ENCODE measurements at regions not wholly inside any gene's neighbourhood (a gene's known extent, or its start where the extent isn't known, plus 50 kb on each side); places are given as distances from the start of the nearest gene placed in this dataset.

- Mint-ChIP-seq H3K36me3 (ENCODE audit: insufficient read depth, unreplicated experiment) (no peaks in the 10 kb centered on the region), H3K27me3 (ENCODE audit: insufficient read depth, unreplicated experiment) (peaks cover 19% of the 10 kb centered on the region), H3K4me1 (ENCODE audit: insufficient read depth, unreplicated experiment) (no peaks in the 10 kb centered on the region), H3K4me3 (ENCODE audit: unreplicated experiment) (no peak overlapping the region), H3K9me3 (ENCODE audit: unreplicated experiment) (peaks cover 7% of the 10 kb centered on the region), H3K27ac (ENCODE audit: low read depth, unreplicated experiment) (no peak overlapping the region)
- ChIA-PET CTCF (interaction anchor here (0.6 to 0.7 kb wide), 2 partner anchors 17 to 1487 kb away, joined by 3 read pairs; no protein-coding TSS in a partner anchor), POLR2A (interaction anchor here (0.8 kb wide), 1 partner anchor 222 kb away, joined by 3 read pairs; no protein-coding TSS in a partner anchor)
- no peak for DNase-seq (ENCODE audit: unreplicated experiment)
- no TSS peak for BruUV-seq (replicated peaks)
- TF ChIP-seq CTCF (IDR thresholded peaks at IDR 0.05; ENCODE audit: unreplicated experiment): no peak
- intact Hi-C loops (cut with micrococcal nuclease): no loop called here
Measured at GRCh38 chr6:88558981-88559380, 392.8 kb upstream of the CNR1 start.

DNA sequence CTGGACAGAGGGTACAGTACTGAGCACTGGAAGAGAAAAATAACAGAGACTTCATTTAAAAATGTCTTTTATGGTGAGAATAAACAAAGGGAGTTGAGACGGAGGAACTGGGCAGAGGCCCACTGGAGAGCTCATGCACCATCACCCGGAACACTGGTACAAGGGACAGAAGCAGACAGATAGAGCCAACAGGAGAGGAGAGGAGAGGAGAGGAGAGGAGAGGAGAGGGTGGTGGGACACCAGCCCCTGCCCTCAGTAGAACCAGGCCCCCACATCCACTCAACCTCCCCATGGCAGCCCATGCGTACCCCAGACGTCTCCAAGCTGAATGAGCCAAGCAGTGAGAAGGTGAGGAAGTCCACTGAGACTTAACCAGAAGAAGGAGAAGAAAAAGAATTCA, 390.5 kb upstream of the CNR1 start:
- intact Hi-C loops (cut with micrococcal nuclease): no loop called here
- TF ChIP-seq CTCF (IDR thresholded peaks at IDR 0.05; ENCODE audit: unreplicated experiment): no peak
- no peak for DNase-seq (ENCODE audit: unreplicated experiment)
- no peaks in the 10 kb centered on the region for H3K36me3 Mint-ChIP-seq (ENCODE audit: insufficient read depth, unreplicated experiment)
- BruUV-seq (replicated peaks): no TSS peak
- no peak overlapping the region for H3K27ac Mint-ChIP-seq (ENCODE audit: low read depth, unreplicated experiment)
- H3K9me3 Mint-ChIP-seq (ENCODE audit: unreplicated experiment): peaks cover 7% of the 10 kb centered on the region
- ChIA-PET CTCF (interaction anchor here (0.6 kb wide), 1 partner anchor 520 kb away, joined by 3 read pairs; no protein-coding TSS in a partner anchor), POLR2A (no interaction called here)
- H3K4me1 Mint-ChIP-seq (ENCODE audit: insufficient read depth, unreplicated experiment): no peaks in the 10 kb centered on the region
- no peak overlapping the region for H3K4me3 Mint-ChIP-seq (ENCODE audit: unreplicated experiment)
- H3K27me3 Mint-ChIP-seq (ENCODE audit: insufficient read depth, unreplicated experiment): peaks cover 40% of the 10 kb centered on the region

- BruUV-seq (replicated peaks): no TSS peak
- Mint-ChIP-seq H3K27ac (ENCODE audit: low read depth, unreplicated experiment) (no peak overlapping the region), H3K4me1 (ENCODE audit: insufficient read depth, unreplicated experiment) (no peaks in the 10 kb centered on the region), H3K4me3 (ENCODE audit: unreplicated experiment) (no peak overlapping the region), H3K27me3 (ENCODE audit: insufficient read depth, unreplicated experiment) (peaks cover 20% of the 10 kb centered on the region), H3K36me3 (ENCODE audit: insufficient read depth, unreplicated experiment) (no peaks in the 10 kb centered on the region), H3K9me3 (ENCODE audit: unreplicated experiment) (no peaks in the 10 kb centered on the region)
- ChIA-PET CTCF (no interaction called here), POLR2A (no interaction called here)
- intact Hi-C loops (cut with micrococcal nuclease): no loop called here
- DNase-seq (ENCODE audit: unreplicated experiment): no peak
- TF ChIP-seq CTCF (IDR thresholded peaks at IDR 0.05; ENCODE audit: unreplicated experiment): no peak
Measured at GRCh38 chr6:88548891-88549505, 382.9 kb upstream of the CNR1 start.

- DNase-seq (ENCODE audit: unreplicated experiment): no peak
- ChIA-PET POLR2A (no interaction called here), CTCF (no interaction called here)
- Mint-ChIP-seq H3K36me3 (ENCODE audit: insufficient read depth, unreplicated experiment) (no peaks in the 10 kb centered on the region), H3K27ac (ENCODE audit: low read depth, unreplicated experiment) (no peak overlapping the region), H3K27me3 (ENCODE audit: insufficient read depth, unreplicated experiment) (peaks cover 8% of the 10 kb centered on the region), H3K9me3 (ENCODE audit: unreplicated experiment) (no peaks in the 10 kb centered on the region), H3K4me1 (ENCODE audit: insufficient read depth, unreplicated experiment) (no peaks in the 10 kb centered on the region), H3K4me3 (ENCODE audit: unreplicated experiment) (no peak overlapping the region)
- no TSS peak for BruUV-seq (replicated peaks)
- TF ChIP-seq CTCF (IDR thresholded peaks at IDR 0.05; ENCODE audit: unreplicated experiment): no peak
- intact Hi-C loops (cut with micrococcal nuclease): no loop called here
Measured at GRCh38 chr6:88547768-88548167, 381.6 kb upstream of the CNR1 start.
